Liver (tissue), 8 donors: ENCODE measurements at regions not wholly inside any gene's neighbourhood (a gene's known extent, or its start where the extent isn't known, plus 50 kb on each side); places are given as distances from the start of the nearest gene placed in this dataset.

Experiments
- DNase-seq: peaks from one replicate; pipeline ENCODE4 v3.0.0-alpha.2; 2017; ENCODE audit warnings: low spot score
- H3K27ac ChIP-seq, 2 donors: one replicate each; pipeline ENCODE4 v1.7.0; 2013; ENCODE audit warnings: inconsistent platforms in 2 of 2, low read length in 2 of 2, control low read depth in 1 of 2, low read depth in 1 of 2, mild to moderate bottlenecking in 1 of 2
- H3K27me3 ChIP-seq, 4 donors: one replicate each; pipeline versions ENCODE4 v1.6.1 to v1.7.0; 2013; ENCODE audit warnings: low read length in 3 of 4, inconsistent platforms in 1 of 4, mild to moderate bottlenecking in 1 of 4, moderate library complexity in 1 of 4; ENCODE audit not compliant: control insufficient read depth in 4 of 4, insufficient read depth in 4 of 4
- H3K36me3 ChIP-seq, 4 donors: one replicate each; pipeline versions ENCODE4 v1.6.1 to v1.7.0; 2013; ENCODE audit warnings: low read length in 3 of 4, mild to moderate bottlenecking in 3 of 4, low read depth in 1 of 4, moderate library complexity in 1 of 4; ENCODE audit not compliant: control insufficient read depth in 4 of 4, insufficient read depth in 3 of 4
- H3K4me1 ChIP-seq, 4 donors: one replicate each; pipeline versions ENCODE4 v1.6.1 to v1.7.0; 2013; ENCODE audit warnings: low read length in 3 of 4, mild to moderate bottlenecking in 3 of 4, moderate library complexity in 1 of 4; ENCODE audit not compliant: control insufficient read depth in 4 of 4, insufficient read depth in 4 of 4
- H3K4me3 ChIP-seq, 3 donors: one replicate each; pipeline versions ENCODE4 v1.6.1 to v1.7.0; 2013; ENCODE audit warnings: low read length in 3 of 3, control low read depth in 1 of 3, low read depth in 1 of 3, mild to moderate bottlenecking in 1 of 3
- H3K9ac ChIP-seq, 2 donors: one replicate each; pipeline ENCODE4 v1.7.0; 2013; ENCODE audit warnings: low read length in 2 of 2, mild to moderate bottlenecking in 2 of 2, moderate library complexity in 2 of 2, control low read depth in 1 of 2, low read depth in 1 of 2
- H3K9me3 ChIP-seq, 4 donors: one replicate each; pipeline versions ENCODE4 v1.6.1 to v1.7.0; 2013; ENCODE audit warnings: low read length in 3 of 4; ENCODE audit not compliant: control insufficient read depth in 4 of 4
- ATF3 ChIP-seq: IDR thresholded peaks from 2 replicates; pipeline ENCODE4 v1.6.1; 2016; ENCODE audit warnings: antibody characterized with exemption
- CTCF ChIP-seq: fragments of 150-350 bp; IDR thresholded peaks from 2 replicates; pipeline ENCODE4 v1.5.1; 2017; ENCODE audit warnings: improper control_type of control experiment, low read depth, low read length; ENCODE audit not compliant: missing input control
- EGR1 ChIP-seq, 2 donors: IDR thresholded peaks; 2 replicates each; pipeline ENCODE4 v1.6.1; 2016 to 2018; ENCODE audit warnings: antibody characterized with exemption in 2 of 2, low read depth in 2 of 2
- FOXA1 ChIP-seq: IDR thresholded peaks from 2 replicates; pipeline ENCODE4 v1.6.1; 2016; ENCODE audit warnings: antibody characterized with exemption
- FOXA2 ChIP-seq: IDR thresholded peaks from 2 replicates; pipeline ENCODE4 v1.6.1; 2016; ENCODE audit warnings: antibody characterized with exemption
- GABPA ChIP-seq, 2 donors: IDR thresholded peaks in 1 of 2; conservative IDR thresholded peaks in 1 of 2; 2 replicates each; pipeline ENCODE4 v1.6.1; 2016; ENCODE audit warnings: antibody characterized with exemption in 2 of 2, mild to moderate bottlenecking in 1 of 2, moderate library complexity in 1 of 2
- HNF4A ChIP-seq, 2 donors: conservative IDR thresholded peaks; 2 replicates each; pipeline ENCODE4 v1.6.1; 2016; ENCODE audit warnings: antibody characterized with exemption in 2 of 2, mild to moderate bottlenecking in 2 of 2
- HNF4G ChIP-seq: IDR thresholded peaks from 2 replicates; pipeline ENCODE4 v1.6.1; 2016; ENCODE audit warnings: antibody characterized with exemption
- JUND ChIP-seq, 2 donors: IDR thresholded peaks; 2 replicates each; pipeline ENCODE4 v1.6.1; 2016; ENCODE audit warnings: antibody characterized with exemption in 2 of 2
- MAX ChIP-seq: IDR thresholded peaks from 2 replicates; pipeline ENCODE4 v1.6.1; 2016; ENCODE audit warnings: antibody characterized with exemption
- NR2F2 ChIP-seq: IDR thresholded peaks from 2 replicates; pipeline ENCODE4 v1.6.1; 2016; ENCODE audit warnings: antibody characterized with exemption
- RAD21 ChIP-seq, 2 donors: IDR thresholded peaks; 2 replicates each; pipeline ENCODE4 v1.6.1; 2016; ENCODE audit warnings: antibody characterized with exemption in 2 of 2, mild to moderate bottlenecking in 2 of 2
- REST ChIP-seq: IDR thresholded peaks from 2 replicates; pipeline ENCODE4 v1.6.1; 2016; ENCODE audit warnings: antibody characterized with exemption, mild to moderate bottlenecking
- RXRA ChIP-seq, 2 donors: IDR thresholded peaks; 2 replicates each; pipeline ENCODE4 v1.6.1; 2017 to 2018; ENCODE audit warnings: antibody characterized with exemption in 2 of 2, mild to moderate bottlenecking in 1 of 2
- TAF1 ChIP-seq: conservative IDR thresholded peaks from 2 replicates; pipeline ENCODE4 v1.6.1; 2016; ENCODE audit warnings: antibody characterized with exemption, mild to moderate bottlenecking
- ZBTB33 ChIP-seq: IDR thresholded peaks from 2 replicates; pipeline ENCODE4 v1.6.1; 2016; ENCODE audit warnings: antibody characterized with exemption
- WGBS: extraction: QIAGEN DNeasy Blood & Tissue Kit; methylation state at CpG from one replicate; pipeline ENCODE4 v1.1.7; 2013; 5-methylcytosine and 5-hydroxymethylcytosine counted together
- donor health status: healthy.
- donor health status: healthy.
- donor health status: healthy.
- donor health status: healthy.
- donor health status: healthy.

- 62% methylated on average over 5 of the region's 5 CpGs for WGBS
- Histone ChIP-seq H3K9ac (no peak overlapping the region), H3K36me3 (no peaks in the 10 kb centered on the region), H3K4me1 (no peaks in the 10 kb centered on the region), H3K27me3 (peaks cover 0 to 17% (median 0%) of the 10 kb centered on the region in 4 donors), H3K4me3 (no peak overlapping the region), H3K27ac (no peak overlapping the region), H3K9me3 (no peaks in the 10 kb centered on the region)
- no peak for DNase-seq
- no peak for TF ChIP-seq HNF4A (conservative IDR thresholded peaks at IDR 0.05)
Observed at GRCh38 chr12:114237230-114237629, 168.7 kb downstream of the TBX5 start.

GRCh38 chr12:114232187-114232586 lies 173.8 kb downstream of the TBX5 start:
- H3K4me3 ChIP-seq, result no peak overlapping the region
- H3K4me1 ChIP-seq, result no peaks in the 10 kb centered on the region
- H3K27me3 ChIP-seq, result peaks cover 0 to 2% (median under 1%) of the 10 kb centered on the region in 4 donors
- TF ChIP-seq ATF3 (no peak), FOXA1 (no peak), RXRA (IDR thresholded peaks at IDR 0.05) (no peak), ZBTB33 (no peak), HNF4G (no peak), CTCF (no peak)
- peaks cover 0 to 3% (median 0%) of the 10 kb centered on the region in 4 donors for H3K36me3 ChIP-seq
- WGBS, result 95% methylated on average over 2 of the region's 2 CpGs
- no peak overlapping the region for H3K27ac ChIP-seq
- no peak overlapping the region for H3K9ac ChIP-seq
- peaks cover 0 to 3% (median 0%) of the 10 kb centered on the region in 4 donors for H3K9me3 ChIP-seq
- no peak for DNase-seq

GRCh38 chr12:114229150-114229549 lies 176.8 kb downstream of the TBX5 start:
- no peak overlapping the region for H3K4me3 ChIP-seq
- H3K27me3 ChIP-seq, result peaks cover 0 to 8% (median under 1%) of the 10 kb centered on the region in 4 donors
- WGBS, result 63% methylated on average over 1 of the region's 1 CpG
- no peaks in the 10 kb centered on the region for H3K4me1 ChIP-seq
- no peak overlapping the region for H3K27ac ChIP-seq
- peaks cover 0 to 3% (median 0%) of the 10 kb centered on the region in 4 donors for H3K36me3 ChIP-seq
- DNase-seq, result no peak
- H3K9me3 ChIP-seq, result peaks cover 0 to 3% (median 0%) of the 10 kb centered on the region in 4 donors
- no peak overlapping the region for H3K9ac ChIP-seq
- TF ChIP-seq TAF1 (no peak), ZBTB33 (no peak), GABPA (IDR thresholded peaks at IDR 0.05 in 1 of 2, conservative IDR thresholded peaks at IDR 0.05 in 1 of 2) (no peak), REST (no peak), RAD21 (IDR thresholded peaks at IDR 0.05) (no peak), RXRA (IDR thresholded peaks at IDR 0.05) (no peak), ATF3 (no peak), EGR1 (IDR thresholded peaks at IDR 0.05; ENCODE audit: low read depth in 2 of 2) (no peak), FOXA2 (no peak), HNF4A (conservative IDR thresholded peaks at IDR 0.05) (no peak), JUND (IDR thresholded peaks at IDR 0.05) (no peak), MAX (no peak), FOXA1 (no peak), HNF4G (no peak), NR2F2 (no peak)
